PC-3 (cell line): ENCODE measurements at regions not wholly inside any gene's neighbourhood (a gene's known extent, or its start where the extent isn't known, plus 50 kb on each side); places are given as distances from the start of the nearest gene placed in this dataset.

Experiments
- CTCF ChIP-seq: fragments of 300-600 bp; sonication (generic); conservative IDR thresholded peaks from 2 replicates; pipeline ENCODE4 v1.5.1; 2017; ENCODE audit warnings: antibody characterized with exemption, low read depth, mild to moderate bottlenecking, low read length
- EZH2 ChIP-seq: fragments of 300-600 bp; sonication (generic); IDR thresholded peaks from one replicate; pipeline ENCODE4 v1.6.1; 2017; ENCODE audit warnings: antibody characterized with exemption, mild to moderate bottlenecking, low read length; ENCODE audit not compliant: unreplicated experiment
- EZH2phosphoT487 ChIP-seq: fragments of 300-600 bp; sonication (generic); IDR thresholded peaks from 2 replicates; pipeline ENCODE4 v1.6.1; 2018; ENCODE audit warnings: mild to moderate bottlenecking, antibody characterized with exemption, low read length, borderline replicate concordance

DNA sequence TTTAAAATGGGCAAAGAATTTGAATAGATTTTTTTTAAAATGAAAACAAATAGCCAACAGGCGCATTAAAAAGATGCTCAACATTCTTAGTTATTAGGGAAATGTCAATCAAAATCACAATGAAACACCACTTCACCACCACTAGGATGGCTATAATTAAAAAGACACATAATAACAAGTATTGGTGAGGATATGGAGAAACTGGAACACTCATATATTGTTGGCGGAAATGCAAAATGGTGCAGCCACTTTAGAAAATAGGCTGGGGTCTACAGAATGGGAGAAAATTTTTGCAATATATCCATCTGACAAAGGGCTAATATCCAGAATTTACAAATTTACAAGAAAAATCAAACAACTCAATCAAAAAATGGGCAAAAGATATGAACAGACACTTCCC is 107.8 kb upstream of the FOXD3 start:
- no peak for TF ChIP-seq CTCF
- no peak for TF ChIP-seq EZH2
- no peak for TF ChIP-seq EZH2phosphoT487
